GM12878 (cell line): ENCODE measurements at regions not wholly inside any gene's neighbourhood (a gene's known extent, or its start where the extent isn't known, plus 50 kb on each side); places are given as distances from the start of the nearest gene placed in this dataset.

Experiments used
- ATAC-seq: fragments of 200-7000 bp; cut with Tn5 transposase; 3 replicates; pipeline ENCODE4 v1.9.1; 2020; ENCODE audit warnings: mild to moderate bottlenecking, moderate library complexity
- BruUV-seq: library from RNA; stranded (reverse); fragments of 400-500 nt; replicated peaks from 2 replicates; lab custom pipeline; 2021; lab: Mats Ljungman, UMichigan
- CTCF ChIA-PET: fragments of 300-600 bp; sonication (Branson Sonifier 250); formaldehyde crosslinking; extraction: SDS; loops from one replicate; lab custom pipeline; 2021; ENCODE audit warnings: inconsistent platforms; lab: Yijun Ruan, JAX
- POLR2A ChIA-PET: fragments of 350-600 bp; formaldehyde crosslinking; extraction: SDS; loops from one replicate; lab custom pipeline; 2021; ENCODE audit warnings: inconsistent platforms; lab: Charles Lee
- RAD21 ChIA-PET: fragments of 300-600 bp; sonication (Branson Sonifier 250); formaldehyde crosslinking; loops from one replicate; lab custom pipeline; 2023; ENCODE audit warnings: antibody characterized with exemption; ENCODE audit not compliant: unreplicated experiment; lab: Charles Lee
- SMC1A ChIA-PET: fragments of 300-600 bp; sonication (Branson Sonifier 250); formaldehyde crosslinking; loops from one replicate; lab custom pipeline; 2023; ENCODE audit not compliant: unreplicated experiment, uncharacterized antibody; lab: Charles Lee
- DNase-seq: peaks from one replicate; pipeline ENCODE4 v3.0.0-alpha.2; 2011; ENCODE audit warnings: low read depth, low spot score
- FAIRE-seq: peaks from 3 replicates; lab custom pipeline; 2011; peaks lifted over from hg19 to GRCh38; lab: Jason Lieb, UNC
- H2AFZ ChIP-seq: 2 replicates; pipeline ENCODE4 v1.6.0; 2011; ENCODE audit warnings: low read depth, low read length, control low read depth; ENCODE audit not compliant: control insufficient read depth
- H3K27ac ChIP-seq: 2 replicates; pipeline ENCODE4 v1.5.1; 2011; ENCODE audit warnings: control low read depth; ENCODE audit not compliant: control insufficient read depth, insufficient read depth
- H3K27me3 ChIP-seq, 2 experiments: replicated peaks in 1 of 2; 2 replicates each; pipeline versions ENCODE4 v1.6.0 to v1.6.1; 2011; ENCODE audit warnings: low read length in 1 of 2; ENCODE audit not compliant: control insufficient read depth in 2 of 2, insufficient read depth in 2 of 2
- H3K36me3 ChIP-seq, 2 experiments: 2 replicates each; pipeline ENCODE4 v1.5.1; 2011; ENCODE audit warnings: low read length in 1 of 2; ENCODE audit not compliant: control insufficient read depth in 2 of 2, insufficient read depth in 2 of 2
- H3K4me1 ChIP-seq: 2 replicates; pipeline ENCODE4 v1.6.1; 2011; ENCODE audit warnings: mild to moderate bottlenecking, low read length, moderate library complexity, mixed read lengths; ENCODE audit not compliant: control insufficient read depth, insufficient read depth
- H3K4me2 ChIP-seq: 2 replicates; pipeline ENCODE4 v1.6.0; 2011; ENCODE audit warnings: control low read depth; ENCODE audit not compliant: control insufficient read depth, insufficient read depth
- H3K4me3 ChIP-seq: fragments of 200-600 bp; sonication (generic); 2 replicates; pipeline ENCODE4 v1.5.1; 2016
- H3K79me2 ChIP-seq: 2 replicates; pipeline ENCODE4 v1.6.0; 2011; ENCODE audit warnings: low read length; ENCODE audit not compliant: control insufficient read depth, insufficient read depth
- H3K9ac ChIP-seq: 2 replicates; pipeline ENCODE4 v1.8.0; 2011; ENCODE audit warnings: low read length, control low read depth, mixed read lengths; ENCODE audit not compliant: control insufficient read depth, insufficient read depth
- H3K9me3 ChIP-seq: replicated peaks from 3 replicates; pipeline ENCODE4 v1.5.1; 2011; ENCODE audit warnings: mild to moderate bottlenecking, low read length; ENCODE audit not compliant: control insufficient read depth, insufficient read depth
- H4K20me1 ChIP-seq: 2 replicates; pipeline ENCODE4 v1.6.0; 2011; ENCODE audit not compliant: control insufficient read depth, insufficient read depth
- ASH2L ChIP-seq: fragments of 300-600, 200-600 bp; sonication (generic); IDR thresholded peaks from 2 replicates; pipeline ENCODE4 v1.6.1; 2017; ENCODE audit warnings: low read depth, mild to moderate bottlenecking, borderline replicate concordance
- ATF7 ChIP-seq: fragments of 450-650 bp; IDR thresholded peaks from 2 replicates; pipeline ENCODE4 v1.6.1; 2016; ENCODE audit warnings: low read depth, mild to moderate bottlenecking
- BRCA1 ChIP-seq: IDR thresholded peaks from 2 replicates; pipeline ENCODE4 v1.6.1; 2011; ENCODE audit warnings: low read depth, low read length, improper control_type of control experiment
- HDAC6 ChIP-seq: fragments of 200-600 bp; sonication (generic); IDR thresholded peaks from one replicate; pipeline ENCODE4 v1.8.0; 2017; ENCODE audit warnings: antibody characterized with exemption; ENCODE audit not compliant: unreplicated experiment
- IKZF1 ChIP-seq: fragments of 450-650 bp; conservative IDR thresholded peaks from 2 replicates; pipeline ENCODE4 v1.6.1; 2017; ENCODE audit warnings: antibody characterized with exemption, mild to moderate bottlenecking
- MXI1 ChIP-seq: fragments of 150-350 bp; IDR thresholded peaks from 2 replicates; pipeline ENCODE4 v1.6.1; 2011; ENCODE audit warnings: low read depth, mild to moderate bottlenecking, inconsistent platforms, low read length, improper control_type of control experiment
- NFXL1 ChIP-seq: fragments of 450-650 bp; IDR thresholded peaks from 2 replicates; pipeline ENCODE4 v1.6.1; 2017; ENCODE audit warnings: antibody characterized with exemption, mild to moderate bottlenecking, borderline replicate concordance
- NR2C1 ChIP-seq: fragments of 450-650 bp; IDR thresholded peaks from 2 replicates; pipeline ENCODE4 v1.6.1; 2017; ENCODE audit warnings: antibody characterized with exemption, mild to moderate bottlenecking, moderate library complexity
- PAX5 ChIP-seq: IDR thresholded peaks from 2 replicates; pipeline ENCODE4 v1.6.1; 2011; ENCODE audit warnings: low read depth, low read length, borderline replicate concordance
- POLR2AphosphoS5 ChIP-seq: IDR thresholded peaks from 2 replicates; pipeline ENCODE4 v1.6.1; 2011; ENCODE audit warnings: mild to moderate bottlenecking, low read length, inconsistent platforms
- RAD51 ChIP-seq: fragments of 450-650 bp; IDR thresholded peaks from 2 replicates; pipeline ENCODE4 v1.6.1; 2016; ENCODE audit warnings: moderate library complexity, mild to moderate bottlenecking, inconsistent platforms
- SMAD1 ChIP-seq: fragments of 450-650 bp; IDR thresholded peaks from 2 replicates; pipeline ENCODE4 v1.6.1; 2018; ENCODE audit warnings: mild to moderate bottlenecking, low read depth; ENCODE audit not compliant: partially characterized antibody
- ZNF384 ChIP-seq: IDR thresholded peaks from 2 replicates; pipeline ENCODE4 v1.6.1; 2012; ENCODE audit warnings: low read depth, mild to moderate bottlenecking, low read length, improper control_type of control experiment, borderline replicate concordance
- whole genome bisulfite sequencing: methylation state at CpG from one replicate; pipeline ENCODE4 v1.1.6; 2016; ENCODE audit warnings: low lambda C conversion rate; ENCODE audit not compliant: insufficient replicate concordance, insufficient coverage; ENCODE audit errors: missing lambda C conversion rate; 5-methylcytosine and 5-hydroxymethylcytosine counted together
- in situ Hi-C: fragments of 300-500 bp; cut with MboI; formaldehyde crosslinking; loops from 9 replicates; pipeline ENCODE4 v1.14.3; 2018; ENCODE audit warnings: mixed read lengths
- intact Hi-C: fragments of 100-400 bp; cut with micrococcal nuclease; formaldehyde crosslinking; loops from one replicate; pipeline ENCODE4 v1.14.2; 2022; ENCODE audit not compliant: unreplicated experiment
- TF ChIP-seq, protein P1 (sequence below): fragments of 450-650 bp; conservative IDR thresholded peaks from 2 replicates; pipeline ENCODE4 v1.6.1; 2017; ENCODE audit warnings: mild to moderate bottlenecking, moderate library complexity
- TF ChIP-seq, protein P2 (sequence below): fragments of 450-650 bp; IDR thresholded peaks from 2 replicates; pipeline ENCODE4 v1.6.1; 2014; ENCODE audit warnings: mild to moderate bottlenecking
- TF ChIP-seq, protein P3 (sequence below): fragments of 450-650 bp; IDR thresholded peaks from 2 replicates; pipeline ENCODE4 v1.6.1; 2018; ENCODE audit warnings: mild to moderate bottlenecking, low read depth, moderate library complexity; ENCODE audit not compliant: partially characterized antibody

DNA sequence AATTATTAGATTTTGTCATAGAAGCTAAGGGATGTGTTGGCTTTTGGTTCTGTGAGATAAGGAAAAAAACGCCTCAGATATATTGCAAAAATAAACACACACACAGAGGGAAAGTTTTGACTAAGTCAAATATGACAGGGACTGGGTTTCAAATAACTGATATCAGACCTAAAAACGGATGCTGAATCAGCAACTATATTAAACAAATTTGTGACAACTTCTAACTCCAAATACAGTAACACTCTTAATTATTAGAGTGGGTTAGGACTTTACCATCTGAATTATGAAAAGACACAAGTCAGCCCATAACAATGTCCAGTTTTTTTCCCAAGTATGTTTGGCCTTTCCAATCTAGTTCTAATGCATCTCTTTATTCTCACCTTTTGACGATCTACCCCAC is 2693.1 kb downstream of the ARAP2 start:
- ATAC-seq (no peak), DNase-seq (no peak), FAIRE-seq (no peak)
- no peaks in the 10 kb centered on the region for H3K79me2 ChIP-seq
- H3K36me3 ChIP-seq, result no peaks in the 10 kb centered on the region
- H3K27ac ChIP-seq, result no peak overlapping the region
- no peak overlapping the region for H3K4me3 ChIP-seq
- 11% methylated on average over 3 of the region's 3 CpGs for WGBS
- intact Hi-C loops, result no loop called here
- H3K9me3 ChIP-seq, result no peaks in the 10 kb centered on the region
- no TSS peak for BruUV-seq
- in situ Hi-C loops, result no loop called here
- H3K9ac ChIP-seq, result no peak overlapping the region
- H2AFZ ChIP-seq, result no peak overlapping the region
- no peaks in the 10 kb centered on the region for H3K4me1 ChIP-seq
- no peaks in the 10 kb centered on the region for H3K27me3 ChIP-seq
- SMC1A ChIA-PET, result interaction anchor here (1.0 kb wide), 2 partner anchors 8 to 10 kb away, joined by 3 read pairs; no protein-coding TSS in a partner anchor
- RAD21 ChIA-PET, result interaction anchor here (0.6 kb wide), 1 partner anchor 1136 kb away, joined by 3 read pairs; no protein-coding TSS in a partner anchor
- no peaks in the 10 kb centered on the region for H4K20me1 ChIP-seq
- CTCF ChIA-PET, result interaction anchor here (0.6 to 1.5 kb wide), 2 partner anchors 16 kb away, joined by 3 read pairs; no protein-coding TSS in a partner anchor
- POLR2A ChIA-PET, result no interaction called here
- H3K4me2 ChIP-seq, result no peak overlapping the region
- TF ChIP-seq PAX5 (no peak), NR2C1 (no peak), MXI1 (no peak), NFXL1 (no peak), SMAD1 (no peak), RAD51 (no peak), HDAC6 (no peak), ASH2L (no peak), BRCA1 (no peak), POLR2AphosphoS5 (no peak), ZNF384 (no peak), ATF7 (no peak), IKZF1 (no peak)
- TF ChIP-seq, protein P1, sequence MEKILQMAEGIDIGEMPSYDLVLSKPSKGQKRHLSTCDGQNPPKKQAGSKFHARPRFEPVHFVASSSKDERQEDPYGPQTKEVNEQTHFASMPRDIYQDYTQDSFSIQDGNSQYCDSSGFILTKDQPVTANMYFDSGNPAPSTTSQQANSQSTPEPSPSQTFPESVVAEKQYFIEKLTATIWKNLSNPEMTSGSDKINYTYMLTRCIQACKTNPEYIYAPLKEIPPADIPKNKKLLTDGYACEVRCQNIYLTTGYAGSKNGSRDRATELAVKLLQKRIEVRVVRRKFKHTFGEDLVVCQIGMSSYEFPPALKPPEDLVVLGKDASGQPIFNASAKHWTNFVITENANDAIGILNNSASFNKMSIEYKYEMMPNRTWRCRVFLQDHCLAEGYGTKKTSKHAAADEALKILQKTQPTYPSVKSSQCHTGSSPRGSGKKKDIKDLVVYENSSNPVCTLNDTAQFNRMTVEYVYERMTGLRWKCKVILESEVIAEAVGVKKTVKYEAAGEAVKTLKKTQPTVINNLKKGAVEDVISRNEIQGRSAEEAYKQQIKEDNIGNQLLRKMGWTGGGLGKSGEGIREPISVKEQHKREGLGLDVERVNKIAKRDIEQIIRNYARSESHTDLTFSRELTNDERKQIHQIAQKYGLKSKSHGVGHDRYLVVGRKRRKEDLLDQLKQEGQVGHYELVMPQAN, result no peak
- TF ChIP-seq, protein P2, sequence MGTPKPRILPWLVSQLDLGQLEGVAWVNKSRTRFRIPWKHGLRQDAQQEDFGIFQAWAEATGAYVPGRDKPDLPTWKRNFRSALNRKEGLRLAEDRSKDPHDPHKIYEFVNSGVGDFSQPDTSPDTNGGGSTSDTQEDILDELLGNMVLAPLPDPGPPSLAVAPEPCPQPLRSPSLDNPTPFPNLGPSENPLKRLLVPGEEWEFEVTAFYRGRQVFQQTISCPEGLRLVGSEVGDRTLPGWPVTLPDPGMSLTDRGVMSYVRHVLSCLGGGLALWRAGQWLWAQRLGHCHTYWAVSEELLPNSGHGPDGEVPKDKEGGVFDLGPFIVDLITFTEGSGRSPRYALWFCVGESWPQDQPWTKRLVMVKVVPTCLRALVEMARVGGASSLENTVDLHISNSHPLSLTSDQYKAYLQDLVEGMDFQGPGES, result no peak
- TF ChIP-seq, protein P3, sequence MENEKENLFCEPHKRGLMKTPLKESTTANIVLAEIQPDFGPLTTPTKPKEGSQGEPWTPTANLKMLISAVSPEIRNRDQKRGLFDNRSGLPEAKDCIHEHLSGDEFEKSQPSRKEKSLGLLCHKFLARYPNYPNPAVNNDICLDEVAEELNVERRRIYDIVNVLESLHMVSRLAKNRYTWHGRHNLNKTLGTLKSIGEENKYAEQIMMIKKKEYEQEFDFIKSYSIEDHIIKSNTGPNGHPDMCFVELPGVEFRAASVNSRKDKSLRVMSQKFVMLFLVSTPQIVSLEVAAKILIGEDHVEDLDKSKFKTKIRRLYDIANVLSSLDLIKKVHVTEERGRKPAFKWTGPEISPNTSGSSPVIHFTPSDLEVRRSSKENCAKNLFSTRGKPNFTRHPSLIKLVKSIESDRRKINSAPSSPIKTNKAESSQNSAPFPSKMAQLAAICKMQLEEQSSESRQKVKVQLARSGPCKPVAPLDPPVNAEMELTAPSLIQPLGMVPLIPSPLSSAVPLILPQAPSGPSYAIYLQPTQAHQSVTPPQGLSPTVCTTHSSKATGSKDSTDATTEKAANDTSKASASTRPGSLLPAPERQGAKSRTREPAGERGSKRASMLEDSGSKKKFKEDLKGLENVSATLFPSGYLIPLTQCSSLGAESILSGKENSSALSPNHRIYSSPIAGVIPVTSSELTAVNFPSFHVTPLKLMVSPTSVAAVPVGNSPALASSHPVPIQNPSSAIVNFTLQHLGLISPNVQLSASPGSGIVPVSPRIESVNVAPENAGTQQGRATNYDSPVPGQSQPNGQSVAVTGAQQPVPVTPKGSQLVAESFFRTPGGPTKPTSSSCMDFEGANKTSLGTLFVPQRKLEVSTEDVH, result no peak
